ENCODE measurements at regions not wholly inside any gene's neighbourhood (a gene's known extent, or its start where the extent isn't known, plus 50 kb on each side); places are given as distances from the start of the nearest gene placed in this dataset.
A peak's percentile ranks its signal among the peaks of the same experiment; 100 is the strongest.

- Histone ChIP-seq H3K9me3 (ENCODE audit: low read length) (no peaks in the 10 kb centered on the region), H3K36me3 (ENCODE audit: low read depth, low read length) (no peaks in the 10 kb centered on the region), H3K4me2 (ENCODE audit: low read length) (no peak overlapping the region), H3F3A (ENCODE audit: low read length, unreplicated experiment) (no peaks in the 10 kb centered on the region), H3K4me1 (ENCODE audit: insufficient read depth, low read length) (no peaks in the 10 kb centered on the region), H3K9ac (ENCODE audit: low read length) (no peak overlapping the region), H2AFZ (ENCODE audit: low read length) (no peak overlapping the region), H3K4me3 (ENCODE audit: low read length) (no peak overlapping the region), H3K79me2 (ENCODE audit: low read length) (no peaks in the 10 kb centered on the region), H3K27ac (ENCODE audit: low read length) (no peak overlapping the region), H3K9me2 (replicated peaks; ENCODE audit: low read length) (no peaks in the 10 kb centered on the region), H4K20me1 (ENCODE audit: low read length) (no peaks in the 10 kb centered on the region), H3K27me3 (ENCODE audit: low read length) (no peaks in the 10 kb centered on the region)
- ATAC-seq = no peak
- BruUV-seq (replicated peaks) = no TSS peak
- ChIA-PET CTCF (no interaction called here), POLR2A (ENCODE audit: unreplicated experiment) (no interaction called here)
- DNase-seq = no peak
- intact Hi-C loops (cut with micrococcal nuclease) = no loop called here
- TF ChIP-seq CTCF (conservative IDR thresholded peaks at IDR 0.05; ENCODE audit: low read depth, low read length) (no peak), EZH2 (IDR thresholded peaks at IDR 0.05; ENCODE audit: low read length, unreplicated experiment) (no peak)
Measured at GRCh38 chr4:30822911-30823551, 102.9 kb downstream of the PCDH7 start.

- TF ChIP-seq CTCF (conservative IDR thresholded peaks at IDR 0.05; ENCODE audit: low read depth, low read length) (no peak), EZH2phosphoT487 (IDR thresholded peaks at IDR 0.05; ENCODE audit: borderline replicate concordance, low read length) (no peak), EZH2 (IDR thresholded peaks at IDR 0.05; ENCODE audit: low read length, unreplicated experiment) (no peak)
- H3K36me3 ChIP-seq (ENCODE audit: low read depth, low read length) = no peaks in the 10 kb centered on the region
- no peak overlapping the region for H3K27ac ChIP-seq (ENCODE audit: low read length)
- H3K9me3 ChIP-seq (ENCODE audit: low read length) = no peaks in the 10 kb centered on the region
- ATAC-seq (peak; percentile 35; the same call in 1 of the 2 replicates), DNase-seq (peak; percentile 22)
- no peak overlapping the region for H3K9ac ChIP-seq (ENCODE audit: low read length)
- no peaks in the 10 kb centered on the region for H3K9me2 ChIP-seq (replicated peaks; ENCODE audit: low read length)
- no peaks in the 10 kb centered on the region for H3K4me1 ChIP-seq (ENCODE audit: insufficient read depth, low read length)
- H3K27me3 ChIP-seq (ENCODE audit: low read length) = no peaks in the 10 kb centered on the region
- POLR2A ChIA-PET (ENCODE audit: unreplicated experiment) = no interaction called here
- no peak overlapping the region for H3K4me3 ChIP-seq (ENCODE audit: low read length)
- no peaks in the 10 kb centered on the region for H3F3A ChIP-seq (ENCODE audit: low read length, unreplicated experiment)
- H4K20me1 ChIP-seq (ENCODE audit: low read length) = no peaks in the 10 kb centered on the region
- H3K79me2 ChIP-seq (ENCODE audit: low read length) = no peaks in the 10 kb centered on the region
- CTCF ChIA-PET = no interaction called here
- no peak overlapping the region for H3K4me2 ChIP-seq (ENCODE audit: low read length)
- no TSS peak for BruUV-seq (replicated peaks)
- intact Hi-C loops (cut with micrococcal nuclease) = no loop called here
- H2AFZ ChIP-seq (ENCODE audit: low read length) = no peak overlapping the region
Measured at GRCh38 chr4:30825008-30825770, 105.0 kb downstream of the PCDH7 start.

GRCh38 chr4:30828264-30828926 lies 108.2 kb downstream of the PCDH7 start:
- no peaks in the 10 kb centered on the region for H3K9me2 ChIP-seq (replicated peaks; ENCODE audit: low read length)
- no peaks in the 10 kb centered on the region for H3K9me3 ChIP-seq (ENCODE audit: low read length)
- intact Hi-C loops (cut with micrococcal nuclease) = no loop called here
- no peaks in the 10 kb centered on the region for H3K36me3 ChIP-seq (ENCODE audit: low read depth, low read length)
- no peak overlapping the region for H3K4me3 ChIP-seq (ENCODE audit: low read length)
- no peaks in the 10 kb centered on the region for H3K4me1 ChIP-seq (ENCODE audit: insufficient read depth, low read length)
- no peaks in the 10 kb centered on the region for H4K20me1 ChIP-seq (ENCODE audit: low read length)
- CTCF ChIA-PET = no interaction called here
- H3K79me2 ChIP-seq (ENCODE audit: low read length) = no peaks in the 10 kb centered on the region
- POLR2A ChIA-PET (ENCODE audit: unreplicated experiment) = no interaction called here
- H3K4me2 ChIP-seq (ENCODE audit: low read length) = no peak overlapping the region
- no peak overlapping the region for H2AFZ ChIP-seq (ENCODE audit: low read length)
- H3K27me3 ChIP-seq (ENCODE audit: low read length) = no peaks in the 10 kb centered on the region
- H3K9ac ChIP-seq (ENCODE audit: low read length) = no peak overlapping the region
- TF ChIP-seq EZH2phosphoT487 (IDR thresholded peaks at IDR 0.05; ENCODE audit: borderline replicate concordance, low read length) = no peak
- ATAC-seq (no peak), DNase-seq (no peak)
- no peak overlapping the region for H3K27ac ChIP-seq (ENCODE audit: low read length)
- no peaks in the 10 kb centered on the region for H3F3A ChIP-seq (ENCODE audit: low read length, unreplicated experiment)
- BruUV-seq (replicated peaks) = no TSS peak
